ENCODE measurements at regions not wholly inside any gene's neighbourhood (a gene's known extent, or its start where the extent isn't known, plus 50 kb on each side); places are given as distances from the start of the nearest gene placed in this dataset.

DNA sequence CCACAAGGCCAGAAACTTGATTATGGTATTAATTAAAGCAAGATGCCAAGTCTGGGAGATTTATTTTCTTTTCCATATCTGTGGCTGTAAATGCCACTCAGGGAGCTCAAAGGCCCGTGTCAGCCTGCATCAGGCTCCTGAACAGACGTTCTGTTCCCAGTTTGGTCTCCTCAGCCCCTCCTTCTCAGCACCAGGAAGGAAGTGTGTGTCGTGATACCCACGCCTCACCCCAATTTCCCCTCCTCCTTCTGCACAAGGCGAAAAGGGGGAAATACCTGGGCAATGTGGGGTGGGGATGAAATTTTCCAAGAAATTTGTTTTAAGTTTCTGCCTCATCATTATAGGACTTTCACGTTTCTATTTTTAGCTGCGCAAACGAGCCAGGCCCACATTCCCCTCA is 112.0 kb downstream of the SYF2 start:
- TF ChIP-seq EZH2 (IDR thresholded peaks at IDR 0.05; ENCODE audit: low read length, missing control alignments), result no peak
- TF ChIP-seq, protein P1, sequence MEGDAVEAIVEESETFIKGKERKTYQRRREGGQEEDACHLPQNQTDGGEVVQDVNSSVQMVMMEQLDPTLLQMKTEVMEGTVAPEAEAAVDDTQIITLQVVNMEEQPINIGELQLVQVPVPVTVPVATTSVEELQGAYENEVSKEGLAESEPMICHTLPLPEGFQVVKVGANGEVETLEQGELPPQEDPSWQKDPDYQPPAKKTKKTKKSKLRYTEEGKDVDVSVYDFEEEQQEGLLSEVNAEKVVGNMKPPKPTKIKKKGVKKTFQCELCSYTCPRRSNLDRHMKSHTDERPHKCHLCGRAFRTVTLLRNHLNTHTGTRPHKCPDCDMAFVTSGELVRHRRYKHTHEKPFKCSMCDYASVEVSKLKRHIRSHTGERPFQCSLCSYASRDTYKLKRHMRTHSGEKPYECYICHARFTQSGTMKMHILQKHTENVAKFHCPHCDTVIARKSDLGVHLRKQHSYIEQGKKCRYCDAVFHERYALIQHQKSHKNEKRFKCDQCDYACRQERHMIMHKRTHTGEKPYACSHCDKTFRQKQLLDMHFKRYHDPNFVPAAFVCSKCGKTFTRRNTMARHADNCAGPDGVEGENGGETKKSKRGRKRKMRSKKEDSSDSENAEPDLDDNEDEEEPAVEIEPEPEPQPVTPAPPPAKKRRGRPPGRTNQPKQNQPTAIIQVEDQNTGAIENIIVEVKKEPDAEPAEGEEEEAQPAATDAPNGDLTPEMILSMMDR (conservative IDR thresholded peaks at IDR 0.05 in 1 of 2, IDR thresholded peaks at IDR 0.05 in 1 of 2; ENCODE audit: low read depth in 1 of 2, low read length in 2 of 2), result no peak
- H3K79me2 ChIP-seq (ENCODE audit: control insufficient read depth, insufficient read depth, low read length), result no peaks in the 10 kb centered on the region
- no peaks in the 10 kb centered on the region for H3K4me1 ChIP-seq (ENCODE audit: control insufficient read depth, extremely low read depth, insufficient read depth, low read length)
- DNase-seq (ENCODE audit: low read depth in 2 of 2), result no peak
- no peak overlapping the region for H3K4me2 ChIP-seq (ENCODE audit: extremely low read depth, insufficient read depth, low read length)
- no peak overlapping the region for H3K9ac ChIP-seq (ENCODE audit: insufficient read depth, low read length)
- no peaks in the 10 kb centered on the region for H3K36me3 ChIP-seq (ENCODE audit: control insufficient read depth, insufficient read depth, low read length)
- no peak overlapping the region for H2AFZ ChIP-seq (ENCODE audit: low read length)
- H3K9me3 ChIP-seq (ENCODE audit: control insufficient read depth, insufficient read depth, low read depth, low read length), result no peaks in the 10 kb centered on the region
- H4K20me1 ChIP-seq (ENCODE audit: control insufficient read depth, extremely low read depth, insufficient read depth, low read length), result no peaks in the 10 kb centered on the region
- H3K4me3 ChIP-seq (replicated peaks in 1 of 4; ENCODE audit: control extremely low read depth in 1 of 4, insufficient read depth in 1 of 4, low read depth in 3 of 4, low read length in 4 of 4), result no peak overlapping the region
- H3K27me3 ChIP-seq (ENCODE audit: control insufficient read depth, insufficient read depth, low read length), result no peaks in the 10 kb centered on the region
- no peak overlapping the region for H3K27ac ChIP-seq (ENCODE audit: insufficient read depth, low read length)

DNA sequence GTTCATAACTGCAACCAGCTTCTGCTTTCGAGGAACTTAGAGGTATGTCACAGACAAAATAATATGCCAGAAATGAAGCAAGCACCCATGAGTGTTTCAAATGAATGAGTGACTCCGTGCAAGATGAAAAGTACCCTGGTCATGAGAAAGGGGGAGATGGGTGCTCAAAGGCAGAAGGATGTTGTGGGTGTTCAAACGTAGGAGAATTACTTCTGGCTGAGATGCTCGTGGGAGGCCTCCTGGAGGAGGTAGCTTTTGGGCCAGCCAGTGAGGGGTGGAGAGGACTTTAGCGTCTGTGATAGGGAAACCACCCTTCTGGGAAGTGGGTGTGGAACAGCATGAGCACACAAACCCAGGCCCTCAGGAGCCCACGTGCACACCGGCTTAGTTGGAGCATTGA is 113.8 kb downstream of the SYF2 start:
- H3K27ac ChIP-seq (ENCODE audit: insufficient read depth, low read length), result no peak overlapping the region
- no peak overlapping the region for H2AFZ ChIP-seq (ENCODE audit: low read length)
- H4K20me1 ChIP-seq (ENCODE audit: control insufficient read depth, extremely low read depth, insufficient read depth, low read length), result no peaks in the 10 kb centered on the region
- no peak overlapping the region for H3K9ac ChIP-seq (ENCODE audit: insufficient read depth, low read length)
- no peak overlapping the region for H3K4me2 ChIP-seq (ENCODE audit: extremely low read depth, insufficient read depth, low read length)
- H3K79me2 ChIP-seq (ENCODE audit: control insufficient read depth, insufficient read depth, low read length), result no peaks in the 10 kb centered on the region
- TF ChIP-seq, protein P1 (conservative IDR thresholded peaks at IDR 0.05 in 1 of 2, IDR thresholded peaks at IDR 0.05 in 1 of 2; ENCODE audit: low read depth in 1 of 2, low read length in 2 of 2), result no peak
- TF ChIP-seq EZH2 (IDR thresholded peaks at IDR 0.05; ENCODE audit: low read length, missing control alignments), result no peak
- no peak overlapping the region for H3K4me3 ChIP-seq (replicated peaks in 1 of 4; ENCODE audit: control extremely low read depth in 1 of 4, insufficient read depth in 1 of 4, low read depth in 3 of 4, low read length in 4 of 4)
- H3K9me3 ChIP-seq (ENCODE audit: control insufficient read depth, insufficient read depth, low read depth, low read length), result no peaks in the 10 kb centered on the region
- no peak for DNase-seq (ENCODE audit: low read depth in 2 of 2)
- H3K36me3 ChIP-seq (ENCODE audit: control insufficient read depth, insufficient read depth, low read length), result no peaks in the 10 kb centered on the region
- no peaks in the 10 kb centered on the region for H3K4me1 ChIP-seq (ENCODE audit: control insufficient read depth, extremely low read depth, insufficient read depth, low read length)
- no peaks in the 10 kb centered on the region for H3K27me3 ChIP-seq (ENCODE audit: control insufficient read depth, insufficient read depth, low read length)

DNA sequence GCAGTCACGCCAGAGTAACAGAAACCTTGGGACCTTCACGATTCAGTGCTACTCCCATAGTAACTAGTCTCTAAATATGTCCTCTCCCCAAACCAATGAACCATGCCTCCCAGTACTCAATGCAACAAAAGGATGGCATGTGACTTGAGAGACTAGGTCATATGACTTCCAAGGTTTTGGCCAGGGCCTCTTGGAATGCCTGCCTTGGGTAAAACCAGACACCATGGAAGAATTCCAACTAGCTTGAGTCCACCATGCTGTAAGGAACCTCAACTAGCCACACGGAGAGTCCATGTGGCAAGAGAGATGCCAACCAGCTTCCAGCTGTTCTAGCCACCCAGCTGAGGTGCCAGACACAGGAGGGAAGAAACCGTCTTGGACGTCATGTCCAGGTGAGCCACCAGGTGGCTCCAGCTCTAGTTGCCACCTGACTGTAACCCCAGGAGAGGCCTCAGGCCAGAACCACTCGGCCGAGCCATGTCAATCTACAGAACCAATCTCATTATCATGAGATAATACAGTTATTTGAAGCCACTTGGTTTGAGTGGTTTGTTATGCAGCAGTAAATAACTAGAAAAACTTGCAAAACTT is 115.0 kb downstream of the SYF2 start:
- TF ChIP-seq, protein P1 (conservative IDR thresholded peaks at IDR 0.05 in 1 of 2, IDR thresholded peaks at IDR 0.05 in 1 of 2; ENCODE audit: low read depth in 1 of 2, low read length in 2 of 2), result no peak
- no peak for TF ChIP-seq EZH2 (IDR thresholded peaks at IDR 0.05; ENCODE audit: low read length, missing control alignments)
- no peaks in the 10 kb centered on the region for H3K4me1 ChIP-seq (ENCODE audit: control insufficient read depth, extremely low read depth, insufficient read depth, low read length)
- no peaks in the 10 kb centered on the region for H3K36me3 ChIP-seq (ENCODE audit: control insufficient read depth, insufficient read depth, low read length)
- no peak overlapping the region for H3K27ac ChIP-seq (ENCODE audit: insufficient read depth, low read length)
- H3K9me3 ChIP-seq (ENCODE audit: control insufficient read depth, insufficient read depth, low read depth, low read length), result no peaks in the 10 kb centered on the region
- no peak for DNase-seq (ENCODE audit: low read depth in 2 of 2)
- no peak overlapping the region for H3K9ac ChIP-seq (ENCODE audit: insufficient read depth, low read length)
- H4K20me1 ChIP-seq (ENCODE audit: control insufficient read depth, extremely low read depth, insufficient read depth, low read length), result no peaks in the 10 kb centered on the region
- no peaks in the 10 kb centered on the region for H3K27me3 ChIP-seq (ENCODE audit: control insufficient read depth, insufficient read depth, low read length)
- no peak overlapping the region for H2AFZ ChIP-seq (ENCODE audit: low read length)
- no peak overlapping the region for H3K4me3 ChIP-seq (replicated peaks in 1 of 4; ENCODE audit: control extremely low read depth in 1 of 4, insufficient read depth in 1 of 4, low read depth in 3 of 4, low read length in 4 of 4)
- no peaks in the 10 kb centered on the region for H3K79me2 ChIP-seq (ENCODE audit: control insufficient read depth, insufficient read depth, low read length)
- H3K4me2 ChIP-seq (ENCODE audit: extremely low read depth, insufficient read depth, low read length), result no peak overlapping the region
